ENCODE measurements at regions not wholly inside any gene's neighbourhood (a gene's known extent, or its start where the extent isn't known, plus 50 kb on each side); places are given as distances from the start of the nearest gene placed in this dataset.
A peak's percentile ranks its signal among the peaks of the same experiment; 100 is the strongest.

GRCh38 chr15:95577927-95578326 lies 752.6 kb upstream of the NR2F2 start:
- H3K27me3 ChIP-seq (ENCODE audit: insufficient read depth): no peaks in the 10 kb centered on the region
- H3K4me3 ChIP-seq: no peak overlapping the region
- ATAC-seq (no peak), DNase-seq (ENCODE audit: low spot score) (no peak)
- no peak for TF ChIP-seq STAT1 (IDR thresholded peaks at IDR 0.05; ENCODE audit: unreplicated experiment)
- TF ChIP-seq ZNF114 (CRISPR knock-in tag; IDR thresholded peaks at IDR 0.05): no peak
- TF ChIP-seq POLR2AphosphoS5 (IDR thresholded peaks at IDR 0.05; ENCODE audit: low read depth): no peak
- TF ChIP-seq JUNB (IDR thresholded peaks at IDR 0.05; ENCODE audit: unreplicated experiment): no peak
- no peak for TF ChIP-seq NANOG (IDR thresholded peaks at IDR 0.05; ENCODE audit: borderline replicate concordance)
- TF ChIP-seq REST (IDR thresholded peaks at IDR 0.05; ENCODE audit: unreplicated experiment): no peak
- TF ChIP-seq CREB1 (CRISPR knock-in tag; IDR thresholded peaks at IDR 0.05; ENCODE audit: low read depth): no peak
- TF ChIP-seq EZH2 (IDR thresholded peaks at IDR 0.05; ENCODE audit: low read depth, unreplicated experiment): no peak
- TF ChIP-seq ETS1 (IDR thresholded peaks at IDR 0.05): no peak
- TF ChIP-seq, protein P1, sequence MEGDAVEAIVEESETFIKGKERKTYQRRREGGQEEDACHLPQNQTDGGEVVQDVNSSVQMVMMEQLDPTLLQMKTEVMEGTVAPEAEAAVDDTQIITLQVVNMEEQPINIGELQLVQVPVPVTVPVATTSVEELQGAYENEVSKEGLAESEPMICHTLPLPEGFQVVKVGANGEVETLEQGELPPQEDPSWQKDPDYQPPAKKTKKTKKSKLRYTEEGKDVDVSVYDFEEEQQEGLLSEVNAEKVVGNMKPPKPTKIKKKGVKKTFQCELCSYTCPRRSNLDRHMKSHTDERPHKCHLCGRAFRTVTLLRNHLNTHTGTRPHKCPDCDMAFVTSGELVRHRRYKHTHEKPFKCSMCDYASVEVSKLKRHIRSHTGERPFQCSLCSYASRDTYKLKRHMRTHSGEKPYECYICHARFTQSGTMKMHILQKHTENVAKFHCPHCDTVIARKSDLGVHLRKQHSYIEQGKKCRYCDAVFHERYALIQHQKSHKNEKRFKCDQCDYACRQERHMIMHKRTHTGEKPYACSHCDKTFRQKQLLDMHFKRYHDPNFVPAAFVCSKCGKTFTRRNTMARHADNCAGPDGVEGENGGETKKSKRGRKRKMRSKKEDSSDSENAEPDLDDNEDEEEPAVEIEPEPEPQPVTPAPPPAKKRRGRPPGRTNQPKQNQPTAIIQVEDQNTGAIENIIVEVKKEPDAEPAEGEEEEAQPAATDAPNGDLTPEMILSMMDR (conservative IDR thresholded peaks at IDR 0.05; ENCODE audit: low read depth in 2 of 2): no peak
- H2AFZ ChIP-seq: peak overlapping the region; percentile 10; the same call in 1 of the 2 replicates
- Mint-ChIP-seq H3K27ac (no peak overlapping the region), H3K27me3 (ENCODE audit: insufficient read depth, low read depth, poor library complexity) (no peaks in the 10 kb centered on the region), H3K4me1 (no peaks in the 10 kb centered on the region), H3K9me3 (no peaks in the 10 kb centered on the region), H3K36me3 (ENCODE audit: low read depth) (no peaks in the 10 kb centered on the region), H3K4me3 (no peak overlapping the region)
- H3K4me2 ChIP-seq: no peak overlapping the region
- no peaks in the 10 kb centered on the region for H4K20me1 ChIP-seq (replicated peaks; ENCODE audit: insufficient read depth)
- H3K4me1 ChIP-seq (ENCODE audit: insufficient read depth): no peaks in the 10 kb centered on the region
- H3K9me2 ChIP-seq (ENCODE audit: insufficient read depth): no peaks in the 10 kb centered on the region
- no peaks in the 10 kb centered on the region for H3K79me2 ChIP-seq (replicated peaks; ENCODE audit: insufficient read depth)
- no peaks in the 10 kb centered on the region for H3F3A ChIP-seq (replicated peaks; ENCODE audit: low read depth)
- no peak overlapping the region for H3K27ac ChIP-seq (ENCODE audit: low read depth)
- H3K36me3 ChIP-seq (ENCODE audit: insufficient read depth): no peaks in the 10 kb centered on the region

DNA sequence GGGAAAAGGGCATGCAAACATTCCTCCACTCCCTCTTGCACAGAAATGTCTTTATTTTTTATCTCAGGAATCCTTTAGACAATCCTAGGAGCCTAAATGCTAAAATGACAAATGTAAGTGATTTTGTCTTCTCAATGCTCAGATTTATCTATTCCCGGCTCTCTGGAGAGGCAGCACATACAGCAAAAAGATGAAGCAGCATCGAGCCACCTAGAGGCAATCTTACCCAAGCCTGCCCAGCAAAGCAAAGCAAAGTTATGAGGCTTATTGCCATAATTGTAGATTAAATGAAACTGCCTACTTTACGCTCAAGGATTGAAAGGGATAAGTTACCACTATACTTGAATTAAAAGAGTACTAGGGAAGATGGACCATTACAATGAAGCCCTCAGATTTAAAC lies 750.4 kb upstream of the NR2F2 start:
- H3K4me2 ChIP-seq: no peak overlapping the region
- H3K27ac Mint-ChIP-seq: no peak overlapping the region
- no peak for DNase-seq (ENCODE audit: low spot score)
- no peak for ATAC-seq
- H4K20me1 ChIP-seq (replicated peaks; ENCODE audit: insufficient read depth): no peaks in the 10 kb centered on the region
- H3K27ac ChIP-seq (ENCODE audit: low read depth): no peak overlapping the region
- TF ChIP-seq ZNF331 (CRISPR knock-in tag; IDR thresholded peaks at IDR 0.05; ENCODE audit: low read depth): no peak
- no peak for TF ChIP-seq EZH2phosphoT487 (IDR thresholded peaks at IDR 0.05; ENCODE audit: unreplicated experiment)
- TF ChIP-seq POLR2AphosphoS5 (IDR thresholded peaks at IDR 0.05; ENCODE audit: low read depth): no peak
- TF ChIP-seq, protein P1 (conservative IDR thresholded peaks at IDR 0.05; ENCODE audit: low read depth in 2 of 2): peak in 1 of 2 experiments; percentile 20; a peak in 2 of 4 replicates
- no peak for TF ChIP-seq STAT1 (IDR thresholded peaks at IDR 0.05; ENCODE audit: unreplicated experiment)
- TF ChIP-seq NANOG (IDR thresholded peaks at IDR 0.05; ENCODE audit: borderline replicate concordance): no peak
- no peak for TF ChIP-seq ZNF114 (CRISPR knock-in tag; IDR thresholded peaks at IDR 0.05)
- H3K79me2 ChIP-seq (replicated peaks; ENCODE audit: insufficient read depth): no peaks in the 10 kb centered on the region
- no peak overlapping the region for H3K4me3 ChIP-seq
- no peaks in the 10 kb centered on the region for H3K9me2 ChIP-seq (ENCODE audit: insufficient read depth)
- no peaks in the 10 kb centered on the region for H3F3A ChIP-seq (replicated peaks; ENCODE audit: low read depth)
- H3K9me3 Mint-ChIP-seq: no peaks in the 10 kb centered on the region
- no peaks in the 10 kb centered on the region for H3K27me3 ChIP-seq (ENCODE audit: insufficient read depth)
- no peaks in the 10 kb centered on the region for H3K36me3 ChIP-seq (ENCODE audit: insufficient read depth)
- H3K4me1 ChIP-seq (ENCODE audit: insufficient read depth): no peaks in the 10 kb centered on the region
- no peaks in the 10 kb centered on the region for H3K27me3 Mint-ChIP-seq (ENCODE audit: insufficient read depth, low read depth, poor library complexity)
- no peaks in the 10 kb centered on the region for H3K4me1 Mint-ChIP-seq
- H3K36me3 Mint-ChIP-seq (ENCODE audit: low read depth): no peaks in the 10 kb centered on the region
- no peak overlapping the region for H3K4me3 Mint-ChIP-seq
- H2AFZ ChIP-seq: no peak overlapping the region
